HG02852 (cell line): ENCODE measurements at regions not wholly inside any gene's neighbourhood (a gene's known extent, or its start where the extent isn't known, plus 50 kb on each side); places are given as distances from the start of the nearest gene placed in this dataset.
"Not testable (repeated sequence)": the region's sequence is repeated elsewhere in the genome, so short reads cannot be mapped to it uniquely, and the experiment has no call there.

Source experiments
- ATAC-seq: cut with Tn5 transposase; IDR thresholded peaks from one replicate; pipeline ENCODE4 v1.9.1; 2021; ENCODE audit warnings: mild to moderate bottlenecking, moderate library complexity; ENCODE audit not compliant: unreplicated experiment

- no peak for ATAC-seq
Observed at GRCh38 chr2:7094231-7094741, 177.1 kb downstream of the RNF144A start.

- no peak for ATAC-seq
Observed at GRCh38 chr2:7096726-7097352, 179.6 kb downstream of the RNF144A start.

GRCh38 chr2:7097353-7097895, 180.2 kb downstream of the RNF144A start:
- ATAC-seq: peak; percentile 93

GRCh38 chr2:7098816-7099215, 181.6 kb downstream of the RNF144A start:
- ATAC-seq: no peak

- not testable (repeated sequence) for ATAC-seq
Observed at GRCh38 chr2:7099687-7100086, 182.5 kb downstream of the RNF144A start.

GRCh38 chr2:7102826-7103225, 185.6 kb downstream of the RNF144A start:
- no peak for ATAC-seq

- no peak for ATAC-seq
Observed at GRCh38 chr2:7108792-7109532, 191.8 kb downstream of the RNF144A start.

- no peak for ATAC-seq
Observed at GRCh38 chr2:7109533-7109885, 192.3 kb downstream of the RNF144A start.

GRCh38 chr2:7111626-7112025, 194.4 kb downstream of the RNF144A start:
- ATAC-seq: no peak

- no peak for ATAC-seq
Observed at GRCh38 chr2:7115364-7115763, 198.2 kb downstream of the RNF144A start.

- ATAC-seq: no peak
Observed at GRCh38 chr2:7115906-7116305, 198.7 kb downstream of the RNF144A start.

- no peak for ATAC-seq
Observed at GRCh38 chr2:7116511-7116910, 199.3 kb downstream of the RNF144A start.

GRCh38 chr2:7117076-7117475, 199.9 kb downstream of the RNF144A start:
- no peak for ATAC-seq

- ATAC-seq: no peak
Observed at GRCh38 chr2:7118606-7119131, 201.5 kb downstream of the RNF144A start.

GRCh38 chr2:7119132-7119835, 202.1 kb downstream of the RNF144A start:
- no peak for ATAC-seq

- no peak for ATAC-seq
Observed at GRCh38 chr2:7121851-7122250, 204.6 kb downstream of the RNF144A start.

GRCh38 chr2:7127156-7127555, 209.9 kb downstream of the RNF144A start:
- ATAC-seq: no peak

GRCh38 chr2:7127687-7128086, 210.5 kb downstream of the RNF144A start:
- ATAC-seq: no peak

- no peak for ATAC-seq
Observed at GRCh38 chr2:7131261-7131660, 214.0 kb downstream of the RNF144A start.

- ATAC-seq: no peak
Observed at GRCh38 chr2:7132753-7133152, 215.5 kb downstream of the RNF144A start.

GRCh38 chr2:7133521-7133920, 216.3 kb downstream of the RNF144A start:
- ATAC-seq: no peak
